Superior temporal gyrus (tissue), 1 donor: ENCODE measurements at regions not wholly inside any gene's neighbourhood (a gene's known extent, or its start where the extent isn't known, plus 50 kb on each side); places are given as distances from the start of the nearest gene placed in this dataset.

ENCODE experiments used
- DNase-seq: peaks from one replicate; pipeline ENCODE4 v3.0.0-alpha.2; 2016; ENCODE audit errors: extremely low spot score

DNA sequence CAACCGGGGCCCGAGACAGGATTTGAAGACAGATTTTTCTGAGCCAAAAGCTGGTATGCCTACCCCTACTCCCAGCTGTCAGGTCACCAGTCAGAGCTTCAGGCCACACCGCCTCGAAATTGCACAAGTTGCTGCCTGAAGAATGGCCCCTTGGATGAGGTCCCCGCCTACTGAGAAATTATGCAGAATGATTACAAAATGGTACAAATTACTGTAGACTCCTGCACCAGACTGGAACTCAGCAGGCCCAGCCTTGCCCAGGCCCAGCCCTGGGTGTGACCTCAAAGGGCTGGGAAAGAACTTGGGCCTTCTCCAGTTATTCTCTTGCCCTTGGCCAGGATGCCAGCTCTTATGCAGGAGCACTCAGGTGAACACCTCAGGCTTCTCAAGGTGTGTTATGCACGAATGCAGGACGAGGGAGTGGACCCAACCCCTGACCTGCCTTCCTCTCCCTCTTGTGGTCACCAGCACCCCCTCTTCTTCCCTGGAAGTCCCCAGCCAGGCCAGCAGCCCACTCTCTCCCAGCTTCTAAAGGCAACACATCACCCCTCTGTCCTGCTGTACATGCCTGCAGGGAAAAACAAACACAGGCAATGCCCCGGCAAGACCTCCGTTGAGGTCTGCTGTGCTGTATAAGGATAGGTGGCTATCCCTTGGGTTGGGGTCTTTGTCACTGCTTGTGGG lies 88.7 kb upstream of the NAA20 start:
- no peak for DNase-seq

DNA sequence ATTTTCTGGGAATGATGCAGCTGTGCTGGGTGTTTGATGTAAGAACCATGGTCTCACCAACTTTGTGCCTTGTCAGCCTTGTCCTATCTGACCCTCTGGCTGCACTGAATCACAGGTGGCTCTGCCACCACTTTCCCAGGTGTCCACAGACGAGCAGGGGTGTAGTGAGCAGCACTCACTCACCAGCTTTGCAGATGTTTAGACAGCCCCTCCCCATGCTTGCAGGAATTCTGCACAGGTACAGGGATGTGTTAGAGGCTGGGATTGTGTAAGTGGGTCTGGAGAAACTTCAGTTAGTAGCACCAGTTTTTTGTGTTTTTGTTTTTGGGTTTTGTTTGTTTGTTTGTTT lies 88.2 kb upstream of the NAA20 start:
- DNase-seq, result no peak

DNA sequence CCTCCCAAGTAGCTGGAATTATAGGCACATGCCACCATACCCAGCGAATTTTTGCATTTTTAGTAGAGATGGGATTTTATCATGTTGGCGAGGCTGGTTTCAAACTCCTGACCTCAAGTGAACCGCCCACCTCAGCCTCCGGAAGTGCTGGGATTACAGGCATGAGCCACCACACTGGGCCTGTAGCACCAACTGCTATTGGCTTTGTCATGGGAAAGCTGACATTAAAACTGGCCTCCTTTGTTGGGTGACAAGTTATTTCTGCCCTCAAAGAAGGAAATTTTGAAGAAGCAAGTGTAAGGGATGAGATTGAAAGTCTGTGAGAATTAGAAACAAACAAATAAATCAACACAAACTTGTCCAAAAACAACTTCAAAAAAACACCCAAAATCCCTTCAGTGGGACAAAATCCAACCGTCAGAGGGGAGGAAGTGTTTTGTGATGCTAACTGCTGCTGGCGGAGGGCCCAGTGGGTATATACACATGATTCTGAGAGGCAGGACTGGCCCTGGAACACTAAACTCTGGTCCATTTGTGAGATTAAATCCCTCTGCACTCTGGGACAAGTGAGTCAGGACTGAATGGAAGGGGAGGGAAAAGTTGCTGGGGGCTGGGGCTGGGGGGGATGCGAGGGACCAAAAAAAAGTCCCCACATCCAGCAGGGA lies 87.5 kb upstream of the NAA20 start:
- DNase-seq, result no peak

DNA sequence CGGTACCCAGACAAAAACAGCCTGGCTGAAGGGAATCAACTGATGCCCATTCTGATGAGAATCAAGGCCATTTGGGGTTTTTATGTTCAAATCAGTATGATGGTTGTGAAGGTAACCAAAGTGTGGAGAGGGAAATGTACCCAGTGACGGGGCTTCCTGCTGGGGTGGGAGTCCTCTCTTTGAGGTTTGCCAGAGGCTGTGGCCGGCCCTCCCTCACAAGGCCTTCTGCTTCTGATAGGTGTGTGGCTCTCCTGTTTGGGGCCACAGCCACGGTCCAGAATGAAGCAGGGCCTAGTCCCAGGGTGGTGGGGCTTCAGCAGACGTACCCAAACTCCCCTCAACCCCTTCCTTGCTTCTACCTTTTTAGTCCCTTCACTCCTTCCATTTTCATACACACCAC lies 86.7 kb upstream of the NAA20 start:
- no peak for DNase-seq

- no peak for DNase-seq
Observed at GRCh38 chr20:19932170-19932667, 84.9 kb upstream of the NAA20 start.

- peak; percentile 87 for DNase-seq
Observed at GRCh38 chr20:19934792-19935491, 82.2 kb upstream of the NAA20 start.

DNA sequence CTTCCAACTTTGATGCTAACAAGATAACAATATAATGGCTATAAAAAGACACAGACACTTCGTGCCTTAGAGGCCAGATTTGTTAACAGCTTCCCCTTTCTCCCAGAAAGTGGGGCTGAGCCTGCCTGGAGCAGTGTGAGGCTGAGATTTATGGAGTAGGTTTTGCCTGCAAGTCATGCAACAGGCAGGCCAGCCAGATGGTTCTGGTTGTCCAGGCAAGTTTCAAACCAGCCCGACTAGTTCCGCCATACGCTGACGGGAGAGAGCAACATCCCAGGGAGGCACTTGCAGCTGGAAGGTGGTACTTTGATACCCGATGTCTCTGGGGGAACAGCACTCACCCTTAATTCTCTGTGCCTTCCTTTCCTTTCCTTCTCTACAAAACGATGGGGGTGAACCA lies 81.3 kb upstream of the NAA20 start:
- DNase-seq, result no peak

DNA sequence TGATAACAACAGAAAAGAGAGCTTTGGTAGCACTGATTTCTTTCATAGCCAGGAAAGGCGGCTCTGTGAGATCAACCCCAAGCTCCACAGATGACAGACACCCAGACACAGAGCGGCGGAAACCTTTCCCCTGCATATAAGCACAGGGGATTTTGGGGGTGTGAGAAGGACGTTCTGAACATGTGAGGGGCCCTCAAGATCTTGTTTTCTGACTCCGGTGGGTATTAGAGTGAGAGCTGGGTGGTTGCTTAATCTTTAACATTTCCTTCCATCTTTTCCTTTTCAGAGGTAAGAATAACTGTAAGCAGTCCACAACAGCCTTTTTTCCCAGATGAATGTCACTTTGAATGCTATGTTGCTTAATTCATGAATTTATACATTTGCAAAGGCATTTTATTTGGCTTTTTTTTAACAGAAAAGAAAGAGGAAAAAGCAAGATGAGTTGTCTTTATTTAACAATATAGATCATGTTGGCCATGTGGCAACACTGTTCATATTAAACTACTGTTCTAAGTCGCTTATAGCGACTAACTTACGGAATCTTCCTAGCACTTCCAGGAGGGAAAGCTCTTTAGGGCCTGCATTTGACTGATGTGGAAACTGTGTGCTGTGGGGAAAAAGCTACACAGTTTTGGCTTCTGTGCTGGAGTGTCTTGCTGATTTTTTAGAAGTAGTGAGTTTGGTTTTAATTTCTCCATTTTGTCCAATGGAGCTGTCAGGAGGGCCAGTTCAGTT lies 80.5 kb upstream of the NAA20 start:
- DNase-seq, result no peak

DNA sequence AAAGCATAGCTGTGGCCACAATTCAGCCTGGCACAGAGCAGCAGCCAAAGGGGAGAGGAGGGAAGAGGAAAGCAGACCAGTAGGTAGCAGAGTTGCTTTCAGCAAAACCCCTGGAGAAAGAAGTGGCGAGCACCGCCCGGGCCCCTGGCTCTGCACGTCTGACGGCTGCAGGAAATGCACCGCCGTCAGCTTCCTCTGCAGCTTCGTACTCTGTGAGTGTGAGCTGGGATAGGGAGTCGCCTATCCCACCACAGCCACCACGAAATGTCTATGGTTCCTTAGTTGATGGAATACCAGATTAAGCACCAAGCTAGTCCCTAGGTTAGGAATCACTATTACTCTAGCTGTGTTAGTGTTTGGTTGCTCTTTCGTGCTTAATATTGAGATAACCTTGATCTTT lies 79.9 kb upstream of the NAA20 start:
- no peak for DNase-seq

- no peak for DNase-seq
Observed at GRCh38 chr20:19937651-19938420, 79.3 kb upstream of the NAA20 start.

DNA sequence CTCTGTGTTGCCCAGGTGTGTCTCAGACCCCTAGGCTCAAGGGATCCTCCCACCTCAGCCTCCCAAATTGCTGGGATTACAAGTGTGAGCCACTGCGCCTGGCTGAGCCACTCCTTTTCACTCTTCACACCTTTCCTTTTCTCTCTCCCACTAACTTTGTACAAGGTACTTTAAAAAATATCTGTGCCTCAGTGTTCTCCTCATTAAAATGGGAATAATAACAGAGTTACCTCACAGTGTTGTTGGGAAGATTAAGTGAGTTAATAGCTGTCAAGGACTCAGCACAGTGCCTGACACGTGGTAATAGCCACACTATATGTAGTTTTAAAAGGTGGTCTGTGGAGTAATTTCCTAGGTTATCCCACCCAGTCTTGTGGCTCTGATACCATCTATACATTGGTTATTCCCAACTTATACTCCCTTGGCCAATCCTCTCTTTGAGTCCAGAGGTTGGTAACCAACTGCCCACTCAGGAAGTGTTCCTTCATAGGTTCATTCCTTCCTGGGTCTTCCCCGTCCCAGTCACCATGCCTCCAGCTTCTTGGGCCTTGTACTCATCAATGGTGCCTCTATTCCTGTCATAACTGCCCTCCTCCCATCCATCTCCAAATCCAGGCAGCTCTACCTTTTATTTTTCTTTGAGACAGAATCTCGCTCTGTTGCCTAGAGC lies 78.6 kb upstream of the NAA20 start:
- DNase-seq, result no peak

GRCh38 chr20:19940988-19941460 lies 76.1 kb upstream of the NAA20 start:
- no peak for DNase-seq

- no peak for DNase-seq
Observed at GRCh38 chr20:19942611-19943010, 74.6 kb upstream of the NAA20 start.

GRCh38 chr20:19943061-19943521 lies 74.1 kb upstream of the NAA20 start:
- peak; percentile 60 for DNase-seq

- no peak for DNase-seq
Observed at GRCh38 chr20:19944772-19945459, 72.2 kb upstream of the NAA20 start.

DNA sequence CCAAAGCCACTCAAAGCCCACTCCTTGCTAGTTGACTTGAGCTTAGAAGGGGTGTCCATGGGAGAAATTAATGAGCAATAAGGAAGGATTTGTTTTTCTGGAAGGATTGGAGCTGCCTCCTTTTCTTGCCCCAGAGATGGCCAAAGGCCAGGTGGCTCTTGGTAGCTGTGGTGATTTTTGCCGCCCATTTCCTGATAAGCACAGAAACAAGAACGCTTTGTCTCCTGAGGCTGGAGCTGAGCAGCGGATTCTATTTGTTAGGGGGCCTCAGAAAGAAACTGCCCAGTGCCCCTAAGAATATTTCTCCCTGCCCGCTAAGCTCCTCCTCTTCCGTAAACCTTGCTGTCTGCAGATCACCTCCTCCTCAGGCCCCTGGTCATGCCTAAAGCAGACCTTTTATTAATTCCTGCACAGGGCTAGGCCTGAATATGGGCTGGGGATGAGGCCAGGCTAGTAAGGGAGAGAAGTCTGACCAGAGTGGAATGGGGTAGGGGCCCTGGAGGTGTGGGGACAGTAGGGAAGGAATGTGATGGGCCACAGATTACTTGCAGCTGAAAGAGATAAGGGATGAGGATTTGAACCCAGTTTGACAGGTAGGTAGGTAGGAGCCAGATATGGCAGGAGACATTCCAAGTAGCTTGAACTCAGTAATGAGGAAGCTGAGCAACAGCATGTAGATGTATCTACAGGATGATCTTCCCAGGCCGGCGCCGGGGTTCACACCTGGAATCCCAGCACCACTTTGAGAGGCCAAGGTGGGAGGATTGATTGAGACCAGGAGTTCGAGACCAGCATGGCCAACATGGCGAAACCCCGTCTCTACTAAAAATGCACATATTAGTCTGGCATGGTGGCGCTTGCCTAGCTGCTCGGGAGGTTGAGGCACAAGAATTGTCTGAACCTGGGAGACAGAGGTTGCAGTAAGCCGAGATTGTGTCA lies 71.2 kb upstream of the NAA20 start:
- no peak for DNase-seq

GRCh38 chr20:19947611-19948264 lies 69.4 kb upstream of the NAA20 start:
- DNase-seq, result no peak

DNA sequence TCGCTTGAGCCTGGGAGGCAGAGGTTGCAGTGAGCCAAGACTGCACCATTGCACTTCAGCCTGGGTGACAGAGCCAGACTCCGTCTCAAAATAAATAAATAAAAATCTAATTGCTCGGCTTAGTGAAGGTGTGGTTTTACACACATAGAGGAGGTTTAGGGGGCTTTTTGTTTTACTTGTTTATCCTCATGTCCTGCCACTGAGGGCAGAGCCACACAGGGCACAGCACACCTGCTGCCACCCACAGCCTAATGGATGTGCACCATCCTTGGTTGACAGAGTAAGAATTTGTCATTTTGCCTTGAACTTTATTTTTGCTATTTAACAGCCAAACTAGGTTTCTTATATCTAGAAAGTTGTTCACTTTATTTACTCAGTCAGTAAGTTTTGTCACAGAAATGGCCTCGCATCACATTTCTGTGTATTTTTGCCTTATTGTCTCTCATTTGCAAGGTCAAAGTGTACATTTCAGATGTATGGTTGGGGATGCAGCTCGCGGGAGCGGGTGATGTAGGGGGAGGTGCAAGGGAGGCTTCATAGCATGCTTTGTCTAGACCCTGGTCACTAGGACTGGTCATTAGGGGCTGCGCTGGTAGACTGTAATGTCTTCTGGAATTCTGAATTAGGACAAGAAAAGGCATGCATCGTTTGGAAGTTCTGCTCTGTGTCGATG lies 67.8 kb upstream of the NAA20 start:
- no peak for DNase-seq
